Heart left ventricle (tissue), 16 donors: ENCODE measurements at regions not wholly inside any gene's neighbourhood (a gene's known extent, or its start where the extent isn't known, plus 50 kb on each side); places are given as distances from the start of the nearest gene placed in this dataset.

ENCODE experiments used
- ATAC-seq, 4 donors: fragments of 200-7000 bp; cut with Tn5 transposase; one replicate each; pipeline ENCODE4 v1.9.1; 2020 to 2022; ENCODE audit warnings: moderate library complexity in 4 of 4, mild to moderate bottlenecking in 3 of 4, moderate number of reproducible peaks in 1 of 4
- DNase-seq, 5 donors: peaks; one replicate each; pipeline ENCODE4 v3.0.0-alpha.2; 2020
- H3K27ac ChIP-seq, 12 donors: fragments of 200-600 bp; sonication (generic) in 4 of 12; one replicate each; pipeline versions ENCODE4 v1.5.0 to v1.8.0; 2016 to 2022; ENCODE audit warnings: mild to moderate bottlenecking in 2 of 12
- H3K27me3 ChIP-seq, 9 donors: fragments of 200-600 bp; sonication (generic) in 2 of 9; one replicate each; pipeline versions ENCODE4 v1.5.1 to v1.8.0; 2016 to 2022; ENCODE audit warnings: mild to moderate bottlenecking in 3 of 9
- H3K36me3 ChIP-seq, 9 donors: fragments of 200-600 bp; sonication (generic) in 2 of 9; one replicate each; pipeline versions ENCODE4 v1.5.0 to v1.8.0; 2018 to 2022; ENCODE audit warnings: mild to moderate bottlenecking in 2 of 9
- H3K4me1 ChIP-seq, 12 donors: fragments of 200-600 bp; sonication (generic) in 4 of 12; one replicate each; pipeline versions ENCODE4 v1.5.0 to v1.8.0; 2016 to 2022; ENCODE audit warnings: mild to moderate bottlenecking in 3 of 12
- H3K4me3 ChIP-seq, 12 donors: fragments of 200-600 bp; sonication (generic) in 4 of 12; one replicate each; pipeline versions ENCODE4 v1.5.0 to v1.8.0; 2017 to 2022; ENCODE audit warnings: mild to moderate bottlenecking in 9 of 12, moderate library complexity in 4 of 12
- H3K9me3 ChIP-seq, 12 donors: fragments of 200-600 bp; sonication (generic) in 4 of 12; one replicate each; pipeline versions ENCODE4 v1.5.0 to v1.8.0; 2016 to 2022; ENCODE audit warnings: mild to moderate bottlenecking in 1 of 12
- POLR2A ChIP-seq, 2 donors: fragments of 450-650 bp; IDR thresholded peaks; one replicate each; pipeline ENCODE4 v1.6.1; 2017; ENCODE audit warnings: antibody characterized with exemption in 2 of 2, mild to moderate bottlenecking in 2 of 2, moderate library complexity in 2 of 2
- WGBS, 4 donors: extraction: QIAGEN DNeasy Blood & Tissue Kit in 2 of 4; methylation state at CpG; one replicate each; pipeline versions ENCODE4 v1.1.5 to v1.1.7; 2013 to 2018; 5-methylcytosine and 5-hydroxymethylcytosine counted together
- intact Hi-C, 10 donors: fragments of 100-400 bp; cut with DNase I; formaldehyde crosslinking; loops; one replicate each; pipeline versions ENCODE4 v1.11.1 to v1.14.2; 2022
- TF ChIP-seq, protein P1 (sequence below), 12 donors: fragments of 200-600 bp; sonication (generic) in 4 of 12; IDR thresholded peaks; one replicate each; pipeline versions ENCODE4 v1.5.0 to v1.8.0; 2018 to 2022; ENCODE audit warnings: antibody characterized with exemption in 12 of 12, mild to moderate bottlenecking in 5 of 12
- donor health status: ischemic (EF 13 %, LVEDD 7.1; RV severe dilation, severe dysfunction).
- donor health status: healthy with polysubstance abuse.
- donor health status: DM: no; HTN: yes; CAD: no.
- donor health status: DM: no; HTN: no; CAD: no.
- donor health status: ischemic (EF 25% LVEDD 6.9; RV normal size, moderate dysfunction).
- donor health status: ischemic (EF 25% LVEDD 5.7; RV mildly dilated, moderate dysfunction).
- donor health status: healthy.
- donor health status: DM: yes; HTN: yes; CAD: no.
- donor health status: ischemic (EF 35%, LVEDD 5.7; RV mildly dilated, moderate dysfunction).
- donor health status: nonischemic (EF 11% LVEDD 7.7; RV severe dilation, severe dysfunction).
- donor health status: DM: yes; HTN: yes; CAD: no.
- donor health status: PGD.
- donor health status: ischemic (EF 29% LVEDD 5.4; RV normal size, mild dysfunction).
- donor health status: nonischemic (EF 23%, LVEDD 6.1; RV moderate dilation, normal function).

DNA sequence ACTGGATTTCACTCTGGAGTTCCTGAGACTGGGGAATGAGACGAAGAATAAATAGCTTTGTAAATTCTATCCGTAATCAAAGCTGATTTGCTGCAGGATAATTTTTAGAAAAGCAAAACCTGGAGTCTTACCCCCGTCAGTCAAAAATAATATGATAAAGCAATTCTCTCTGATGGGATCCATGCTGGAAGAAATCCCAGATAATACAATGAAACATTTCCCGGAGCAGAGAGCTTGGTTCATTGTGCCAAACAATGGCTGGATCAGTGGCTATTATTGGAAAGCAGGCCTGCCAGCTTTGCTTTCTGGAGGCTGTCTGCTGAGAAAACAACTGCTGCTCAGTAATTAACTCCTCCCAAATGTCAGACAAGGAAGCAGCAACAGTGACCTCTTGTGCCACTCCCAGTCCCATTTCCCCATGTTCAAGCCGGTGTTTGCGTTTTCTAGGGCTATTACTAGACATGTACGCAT lies 609.4 kb upstream of the PCDH15 start:
- DNase-seq (peak; percentile 42 to 75 (median 65)), ATAC-seq (peak; percentile 99 to 100 (median 100))
- Histone ChIP-seq H3K4me3 (peak overlapping the region in 7 of 12 donors; percentile 1 to 24 (median 20)), H3K36me3 (no peaks in the 10 kb centered on the region), H3K4me1 (peaks cover 0 to 13% (median 6%) of the 10 kb centered on the region in 12 donors), H3K9me3 (no peaks in the 10 kb centered on the region), H3K27ac (peak overlapping the region; percentile 24 to 65 (median 54)), H3K27me3 (no peaks in the 10 kb centered on the region)
- TF ChIP-seq POLR2A (IDR thresholded peaks at IDR 0.05), result no peak
- TF ChIP-seq, protein P1, sequence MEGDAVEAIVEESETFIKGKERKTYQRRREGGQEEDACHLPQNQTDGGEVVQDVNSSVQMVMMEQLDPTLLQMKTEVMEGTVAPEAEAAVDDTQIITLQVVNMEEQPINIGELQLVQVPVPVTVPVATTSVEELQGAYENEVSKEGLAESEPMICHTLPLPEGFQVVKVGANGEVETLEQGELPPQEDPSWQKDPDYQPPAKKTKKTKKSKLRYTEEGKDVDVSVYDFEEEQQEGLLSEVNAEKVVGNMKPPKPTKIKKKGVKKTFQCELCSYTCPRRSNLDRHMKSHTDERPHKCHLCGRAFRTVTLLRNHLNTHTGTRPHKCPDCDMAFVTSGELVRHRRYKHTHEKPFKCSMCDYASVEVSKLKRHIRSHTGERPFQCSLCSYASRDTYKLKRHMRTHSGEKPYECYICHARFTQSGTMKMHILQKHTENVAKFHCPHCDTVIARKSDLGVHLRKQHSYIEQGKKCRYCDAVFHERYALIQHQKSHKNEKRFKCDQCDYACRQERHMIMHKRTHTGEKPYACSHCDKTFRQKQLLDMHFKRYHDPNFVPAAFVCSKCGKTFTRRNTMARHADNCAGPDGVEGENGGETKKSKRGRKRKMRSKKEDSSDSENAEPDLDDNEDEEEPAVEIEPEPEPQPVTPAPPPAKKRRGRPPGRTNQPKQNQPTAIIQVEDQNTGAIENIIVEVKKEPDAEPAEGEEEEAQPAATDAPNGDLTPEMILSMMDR (IDR thresholded peaks at IDR 0.05), result peak in 10 of 12 donors; percentile 7 to 67 (median 48)
- intact Hi-C loops, result loop anchor here in 3 of 10 donors (5.0 to 10.0 kb wide), 3 partner anchors 54 to 318 kb away; no protein-coding TSS in a partner anchor
- 7 to 9% (median 8%) methylated on average over 7 of the region's 7 CpGs for WGBS, 4 donors

DNA sequence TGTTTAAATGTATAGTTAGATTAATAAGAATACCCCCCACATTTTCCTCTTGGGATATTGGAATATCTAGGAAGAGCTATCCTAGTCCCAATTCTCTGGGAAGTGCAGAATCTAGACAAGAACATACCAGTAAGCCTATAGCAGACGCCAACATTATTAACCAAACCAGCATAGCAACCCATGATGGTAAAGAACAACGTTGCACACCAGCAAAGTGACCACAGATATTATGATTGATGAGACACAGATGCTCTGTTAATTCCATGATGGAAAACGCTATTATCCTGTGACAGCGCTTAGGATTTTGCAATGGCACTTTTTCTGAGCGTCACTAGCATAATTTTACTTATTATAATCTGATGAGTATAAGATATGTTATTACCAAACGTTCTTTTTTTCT lies 603.1 kb upstream of the PCDH15 start:
- Histone ChIP-seq H3K9me3 (no peaks in the 10 kb centered on the region), H3K27ac (no peak overlapping the region), H3K36me3 (no peaks in the 10 kb centered on the region), H3K27me3 (no peaks in the 10 kb centered on the region), H3K4me3 (no peak overlapping the region), H3K4me1 (no peaks in the 10 kb centered on the region)
- ATAC-seq, result no peak
- no peak for TF ChIP-seq POLR2A (IDR thresholded peaks at IDR 0.05)
- TF ChIP-seq, protein P1 (IDR thresholded peaks at IDR 0.05), result no peak
- intact Hi-C loops, result loop anchor here in 3 of 10 donors (10.0 kb wide), 3 partner anchors 119 to 319 kb away; no protein-coding TSS in a partner anchor
- WGBS, 4 donors, result 69 to 75% (median 72%) methylated on average over 6 of the region's 6 CpGs
- no peak for DNase-seq

DNA sequence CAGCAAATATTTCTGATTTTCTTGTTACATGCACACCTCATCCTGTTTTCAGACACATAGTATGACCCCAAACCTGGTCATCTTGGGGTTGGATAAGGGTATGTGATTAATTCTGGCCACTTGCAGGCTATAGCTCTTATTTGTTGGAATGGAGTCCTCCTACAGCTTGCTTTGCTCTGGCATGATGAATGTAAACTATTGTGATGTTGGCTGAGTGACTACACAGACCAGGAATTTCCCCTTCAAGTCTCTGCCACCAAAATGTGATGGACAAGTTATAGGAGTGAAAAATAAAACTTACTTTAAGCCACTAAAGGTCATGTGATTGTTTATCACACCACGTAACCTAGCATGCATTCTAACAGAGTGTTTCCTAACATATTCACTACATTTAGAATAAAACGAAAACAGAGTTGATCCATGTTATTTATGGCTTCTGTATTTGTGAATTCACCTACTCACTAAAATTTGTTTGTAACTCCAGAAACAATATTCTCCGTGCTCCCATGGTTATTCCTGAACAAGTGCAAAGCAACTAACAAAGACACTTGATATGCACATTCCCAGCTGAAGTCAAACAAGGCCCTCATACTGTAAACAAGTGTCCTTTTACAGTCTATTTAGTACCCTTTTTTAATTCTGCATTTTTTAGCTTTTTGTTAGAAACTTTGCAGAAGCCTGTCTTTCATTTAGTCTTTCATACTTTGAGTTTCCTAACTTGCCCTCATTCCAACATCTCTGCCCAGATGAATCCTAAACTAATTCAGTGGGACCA lies 599.2 kb upstream of the PCDH15 start:
- no peaks in the 10 kb centered on the region for H3K36me3 ChIP-seq
- H3K27me3 ChIP-seq, result no peaks in the 10 kb centered on the region
- TF ChIP-seq POLR2A (IDR thresholded peaks at IDR 0.05), result no peak
- TF ChIP-seq, protein P1 (IDR thresholded peaks at IDR 0.05), result no peak
- no peaks in the 10 kb centered on the region for H3K9me3 ChIP-seq
- intact Hi-C loops, result loop anchor here in 3 of 10 donors (10.0 kb wide), 3 partner anchors 115 to 315 kb away; no protein-coding TSS in a partner anchor
- no peak overlapping the region for H3K4me3 ChIP-seq
- ATAC-seq (no peak), DNase-seq (no peak)
- 62 to 74% (median 73%) methylated on average over 3 of the region's 3 CpGs for WGBS, 4 donors
- no peak overlapping the region for H3K27ac ChIP-seq
- H3K4me1 ChIP-seq, result no peaks in the 10 kb centered on the region

DNA sequence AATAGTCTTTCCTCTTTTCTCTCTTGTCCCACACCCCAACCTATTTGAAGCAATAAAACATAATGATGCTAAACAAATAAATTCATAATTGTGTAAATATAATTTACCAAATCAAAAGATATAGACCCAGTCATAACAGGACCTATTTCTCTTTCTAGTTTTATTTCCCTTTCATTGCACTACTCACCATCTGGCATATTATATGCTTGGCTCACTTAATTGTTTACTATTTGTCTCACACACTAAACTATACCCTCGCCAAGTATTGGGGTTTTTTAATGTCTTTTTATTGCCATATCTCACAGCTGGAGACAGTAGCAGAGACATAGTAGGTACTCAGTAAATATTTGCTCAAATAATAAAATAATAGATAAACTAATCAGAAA lies 597.5 kb upstream of the PCDH15 start:
- TF ChIP-seq, protein P1 (IDR thresholded peaks at IDR 0.05), result no peak
- no peak for TF ChIP-seq POLR2A (IDR thresholded peaks at IDR 0.05)
- intact Hi-C loops, result no loop called here
- H3K4me3 ChIP-seq, result no peak overlapping the region
- no peaks in the 10 kb centered on the region for H3K36me3 ChIP-seq
- DNase-seq, result no peak
- H3K27me3 ChIP-seq, result no peaks in the 10 kb centered on the region
- H3K4me1 ChIP-seq, result no peaks in the 10 kb centered on the region
- ATAC-seq, result no peak
- no peaks in the 10 kb centered on the region for H3K9me3 ChIP-seq
- WGBS, 4 donors, result 72 to 86% (median 76%) methylated on average over 1 of the region's 1 CpG
- H3K27ac ChIP-seq, result no peak overlapping the region
